ENCODE measurements at regions not wholly inside any gene's neighbourhood (a gene's known extent, or its start where the extent isn't known, plus 50 kb on each side); places are given as distances from the start of the nearest gene placed in this dataset.

DNA sequence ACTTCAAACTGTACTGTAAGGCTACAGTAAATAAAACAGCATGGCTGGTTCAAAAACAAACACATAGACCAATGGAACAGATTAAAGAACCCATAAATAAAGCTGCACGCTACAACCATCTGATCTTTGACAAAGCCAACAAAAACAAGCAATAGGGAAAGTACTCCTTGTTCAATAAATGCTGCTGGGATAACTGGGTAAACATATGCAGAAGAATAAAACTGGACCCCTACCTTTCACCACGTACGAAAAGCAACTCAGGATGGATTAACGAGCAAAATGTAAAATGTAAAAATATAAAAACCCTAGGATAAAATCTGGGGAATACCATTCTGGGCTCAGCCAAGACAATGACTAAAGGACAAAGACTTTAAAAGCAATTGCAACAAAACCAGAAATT lies 201.8 kb upstream of the PGR start:
- ChIA-PET CTCF (ENCODE audit: partially characterized antibody) (no interaction called here), POLR2A (ENCODE audit: partially characterized antibody) (no interaction called here)
- no peaks in the 10 kb centered on the region for H3K27me3 ChIP-seq (ENCODE audit: insufficient read depth, low read length)
- Mint-ChIP-seq H3K27ac (no peak overlapping the region), H3K9me3 (peaks cover 2 to 19% (median 9%) of the 10 kb centered on the region in 8 donors), H3K36me3 (no peaks in the 10 kb centered on the region), H3K4me1 (no peaks in the 10 kb centered on the region), H3K27me3 (no peaks in the 10 kb centered on the region), H3K4me3 (no peak overlapping the region)
- no peaks in the 10 kb centered on the region for H3K4me1 ChIP-seq (ENCODE audit: insufficient read depth, low read length)
- H3K9me3 ChIP-seq (ENCODE audit: control insufficient read depth in 1 of 2, low read length in 2 of 2), result peaks cover 0 to 2% of the 10 kb centered on the region in 2 donors
- no peak overlapping the region for H3K27ac ChIP-seq (ENCODE audit: low read depth, low read length)
- intact Hi-C loops (cut with micrococcal nuclease), result no loop called here
- no peak overlapping the region for H3K4me3 ChIP-seq (ENCODE audit: low read length in 2 of 2)
- H3K36me3 ChIP-seq (ENCODE audit: insufficient read depth, low read length), result no peaks in the 10 kb centered on the region
- DNase-seq, result no peak

DNA sequence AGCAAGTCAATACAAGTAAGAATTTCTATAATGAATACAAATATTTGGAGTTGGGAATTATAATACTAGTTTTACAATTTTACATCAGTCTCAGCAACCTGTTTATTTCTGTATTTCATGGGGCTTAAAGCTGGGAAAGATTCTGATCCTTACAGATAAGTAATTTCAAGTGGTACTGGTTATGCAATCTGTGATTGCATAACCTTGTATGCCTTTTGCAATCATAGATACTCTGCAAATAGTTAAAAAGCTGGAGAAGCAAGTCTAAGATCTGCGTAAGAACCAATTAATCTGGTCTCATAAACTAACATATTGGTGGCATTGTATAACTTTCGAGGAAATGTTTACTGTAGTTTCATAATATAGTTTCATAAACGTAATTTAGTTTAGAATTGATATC lies 198.3 kb upstream of the PGR start:
- ChIA-PET CTCF (ENCODE audit: partially characterized antibody) (no interaction called here), POLR2A (ENCODE audit: partially characterized antibody) (no interaction called here)
- Mint-ChIP-seq H3K4me3 (no peak overlapping the region), H3K27me3 (no peaks in the 10 kb centered on the region), H3K4me1 (no peaks in the 10 kb centered on the region), H3K36me3 (no peaks in the 10 kb centered on the region), H3K9me3 (peaks cover 2 to 15% (median 8%) of the 10 kb centered on the region in 8 donors), H3K27ac (no peak overlapping the region)
- Histone ChIP-seq H3K4me3 (ENCODE audit: low read length in 2 of 2) (no peak overlapping the region), H3K36me3 (ENCODE audit: insufficient read depth, low read length) (no peaks in the 10 kb centered on the region), H3K27me3 (ENCODE audit: insufficient read depth, low read length) (no peaks in the 10 kb centered on the region), H3K27ac (ENCODE audit: low read depth, low read length) (no peak overlapping the region), H3K9me3 (ENCODE audit: control insufficient read depth in 1 of 2, low read length in 2 of 2) (peaks cover 0 to 2% of the 10 kb centered on the region in 2 donors), H3K4me1 (ENCODE audit: insufficient read depth, low read length) (no peaks in the 10 kb centered on the region)
- intact Hi-C loops (cut with micrococcal nuclease), result no loop called here
- DNase-seq, result no peak

DNA sequence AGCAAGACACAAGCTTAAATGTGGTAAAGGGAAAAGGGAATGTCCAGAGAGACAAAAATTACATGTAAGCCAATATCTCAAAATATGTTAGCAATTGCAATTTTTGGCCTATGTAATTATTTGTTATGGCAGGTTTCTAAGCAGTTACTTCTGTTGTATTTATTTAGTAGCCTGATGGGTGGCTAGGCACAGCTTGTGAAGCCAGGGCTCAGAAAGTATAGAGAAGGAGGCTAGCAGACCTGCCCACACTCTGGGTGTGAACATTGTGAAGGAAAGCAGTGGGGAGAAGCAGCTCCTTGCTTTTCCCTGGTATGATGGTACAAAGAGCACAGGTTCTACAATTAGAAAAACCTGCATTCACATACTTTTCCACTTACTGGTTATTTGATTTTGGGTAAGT lies 196.5 kb upstream of the PGR start:
- H3K27me3 ChIP-seq (ENCODE audit: insufficient read depth, low read length), result no peaks in the 10 kb centered on the region
- H3K4me3 ChIP-seq (ENCODE audit: low read length in 2 of 2), result no peak overlapping the region
- H3K36me3 Mint-ChIP-seq, result no peaks in the 10 kb centered on the region
- POLR2A ChIA-PET (ENCODE audit: partially characterized antibody), result no interaction called here
- H3K4me1 Mint-ChIP-seq, result no peaks in the 10 kb centered on the region
- H3K9me3 Mint-ChIP-seq, result peaks cover 0 to 15% (median 7%) of the 10 kb centered on the region in 8 donors
- no peak overlapping the region for H3K4me3 Mint-ChIP-seq
- no peaks in the 10 kb centered on the region for H3K27me3 Mint-ChIP-seq
- no peak overlapping the region for H3K27ac ChIP-seq (ENCODE audit: low read depth, low read length)
- no peaks in the 10 kb centered on the region for H3K36me3 ChIP-seq (ENCODE audit: insufficient read depth, low read length)
- intact Hi-C loops (cut with micrococcal nuclease), result no loop called here
- H3K27ac Mint-ChIP-seq, result no peak overlapping the region
- no peaks in the 10 kb centered on the region for H3K9me3 ChIP-seq (ENCODE audit: control insufficient read depth in 1 of 2, low read length in 2 of 2)
- CTCF ChIA-PET (ENCODE audit: partially characterized antibody), result no interaction called here
- H3K4me1 ChIP-seq (ENCODE audit: insufficient read depth, low read length), result no peaks in the 10 kb centered on the region
- no peak for DNase-seq

DNA sequence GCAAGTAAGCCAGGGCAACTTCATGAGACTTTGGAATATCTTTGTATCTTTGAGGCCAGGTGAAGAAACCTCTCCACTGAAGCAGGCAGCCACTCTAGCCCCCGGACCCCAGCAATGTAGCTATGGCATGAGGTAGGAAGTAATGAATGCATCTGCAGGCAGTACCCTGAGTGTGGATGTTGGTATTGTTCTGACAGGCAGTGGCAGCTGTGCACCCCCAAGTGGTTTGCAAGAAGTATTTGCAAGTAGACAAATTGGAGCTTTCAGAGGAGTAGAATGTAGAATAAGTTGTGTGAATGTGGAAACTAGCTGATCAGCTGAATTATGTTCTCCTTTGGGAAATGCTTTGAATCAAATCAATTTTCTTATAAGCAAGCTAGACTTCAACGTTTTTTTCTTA lies 194.4 kb upstream of the PGR start:
- Mint-ChIP-seq H3K36me3 (no peaks in the 10 kb centered on the region), H3K27ac (no peak overlapping the region), H3K4me1 (no peaks in the 10 kb centered on the region), H3K4me3 (no peak overlapping the region), H3K27me3 (no peaks in the 10 kb centered on the region), H3K9me3 (peaks cover 0 to 16% (median 3%) of the 10 kb centered on the region in 8 donors)
- no peak for DNase-seq
- intact Hi-C loops (cut with micrococcal nuclease), result no loop called here
- H3K27me3 ChIP-seq (ENCODE audit: insufficient read depth, low read length), result no peaks in the 10 kb centered on the region
- peaks cover 0 to 6% of the 10 kb centered on the region in 2 donors for H3K9me3 ChIP-seq (ENCODE audit: control insufficient read depth in 1 of 2, low read length in 2 of 2)
- no peak overlapping the region for H3K27ac ChIP-seq (ENCODE audit: low read depth, low read length)
- H3K36me3 ChIP-seq (ENCODE audit: insufficient read depth, low read length), result no peaks in the 10 kb centered on the region
- ChIA-PET CTCF (ENCODE audit: partially characterized antibody) (no interaction called here), POLR2A (ENCODE audit: partially characterized antibody) (no interaction called here)
- H3K4me1 ChIP-seq (ENCODE audit: insufficient read depth, low read length), result no peaks in the 10 kb centered on the region
- no peak overlapping the region for H3K4me3 ChIP-seq (ENCODE audit: low read length in 2 of 2)

DNA sequence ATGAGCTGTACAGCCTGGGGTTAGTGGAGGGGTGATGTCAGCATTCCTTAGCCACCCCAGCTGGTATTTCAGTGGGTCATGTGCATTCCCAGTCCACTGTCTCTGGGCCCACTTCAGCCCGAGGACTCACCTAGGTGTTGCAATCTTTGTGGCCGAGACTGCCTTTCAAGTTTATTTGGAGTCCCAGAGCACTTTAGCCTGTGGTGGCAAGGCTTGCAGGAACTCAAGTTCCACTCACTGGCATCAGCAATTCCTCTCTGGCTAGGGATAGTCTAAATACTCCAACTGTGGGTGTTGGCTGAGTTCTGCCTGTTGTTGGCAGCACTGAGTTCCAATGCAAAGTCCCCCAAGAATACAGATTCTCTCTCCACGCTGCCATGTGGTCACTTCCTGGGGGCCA lies 191.6 kb upstream of the PGR start:
- Mint-ChIP-seq H3K4me3 (no peak overlapping the region), H3K36me3 (no peaks in the 10 kb centered on the region), H3K9me3 (peaks cover 0 to 16% (median 6%) of the 10 kb centered on the region in 8 donors), H3K27me3 (no peaks in the 10 kb centered on the region), H3K27ac (no peak overlapping the region), H3K4me1 (no peaks in the 10 kb centered on the region)
- peaks cover 0 to 6% of the 10 kb centered on the region in 2 donors for H3K9me3 ChIP-seq (ENCODE audit: control insufficient read depth in 1 of 2, low read length in 2 of 2)
- POLR2A ChIA-PET (ENCODE audit: partially characterized antibody), result no interaction called here
- intact Hi-C loops (cut with micrococcal nuclease), result no loop called here
- H3K27me3 ChIP-seq (ENCODE audit: insufficient read depth, low read length), result no peaks in the 10 kb centered on the region
- H3K36me3 ChIP-seq (ENCODE audit: insufficient read depth, low read length), result no peaks in the 10 kb centered on the region
- H3K4me1 ChIP-seq (ENCODE audit: insufficient read depth, low read length), result no peaks in the 10 kb centered on the region
- no peak overlapping the region for H3K27ac ChIP-seq (ENCODE audit: low read depth, low read length)
- no peak for DNase-seq
- CTCF ChIA-PET (ENCODE audit: partially characterized antibody), result no interaction called here
- H3K4me3 ChIP-seq (ENCODE audit: low read length in 2 of 2), result peak overlapping the region in 1 of 2 donors; percentile 4

DNA sequence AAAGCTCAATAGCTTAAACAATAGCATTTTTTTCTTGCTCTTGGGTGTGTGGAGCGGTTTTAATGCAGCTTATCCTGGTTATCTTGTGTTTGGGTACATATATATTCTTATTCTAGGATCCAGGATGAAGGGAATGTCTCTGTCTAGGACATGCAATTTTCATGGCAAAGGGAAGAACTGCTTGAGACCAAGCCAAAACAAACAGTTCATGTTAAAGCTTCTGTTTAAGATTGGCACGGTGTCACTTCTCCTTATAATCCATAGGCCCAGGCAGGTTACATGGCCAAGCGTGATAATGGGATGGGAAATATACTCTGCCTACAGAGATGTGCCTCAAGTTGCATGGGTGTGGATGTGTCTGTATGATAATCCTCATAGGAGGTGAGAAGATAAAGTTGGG lies 177.1 kb upstream of the PGR start:
- DNase-seq, result no peak
- Histone ChIP-seq H3K9me3 (ENCODE audit: control insufficient read depth in 1 of 2, low read length in 2 of 2) (no peaks in the 10 kb centered on the region), H3K27ac (ENCODE audit: low read depth, low read length) (no peak overlapping the region), H3K36me3 (ENCODE audit: insufficient read depth, low read length) (no peaks in the 10 kb centered on the region), H3K4me1 (ENCODE audit: insufficient read depth, low read length) (no peaks in the 10 kb centered on the region), H3K27me3 (ENCODE audit: insufficient read depth, low read length) (no peaks in the 10 kb centered on the region), H3K4me3 (ENCODE audit: low read length in 2 of 2) (no peak overlapping the region)
- Mint-ChIP-seq H3K9me3 (peaks cover 0 to 6% (median 3%) of the 10 kb centered on the region in 8 donors), H3K36me3 (no peaks in the 10 kb centered on the region), H3K27me3 (no peaks in the 10 kb centered on the region), H3K4me3 (no peak overlapping the region), H3K27ac (no peak overlapping the region), H3K4me1 (no peaks in the 10 kb centered on the region)
- intact Hi-C loops (cut with micrococcal nuclease), result no loop called here
- ChIA-PET POLR2A (ENCODE audit: partially characterized antibody) (no interaction called here), CTCF (ENCODE audit: partially characterized antibody) (no interaction called here)

- ChIA-PET POLR2A (ENCODE audit: partially characterized antibody) (no interaction called here), CTCF (ENCODE audit: partially characterized antibody) (no interaction called here)
- Histone ChIP-seq H3K9me3 (ENCODE audit: control insufficient read depth in 1 of 2, low read length in 2 of 2) (no peaks in the 10 kb centered on the region), H3K27ac (ENCODE audit: low read depth, low read length) (no peak overlapping the region), H3K36me3 (ENCODE audit: insufficient read depth, low read length) (no peaks in the 10 kb centered on the region), H3K4me3 (ENCODE audit: low read length in 2 of 2) (no peak overlapping the region), H3K27me3 (ENCODE audit: insufficient read depth, low read length) (no peaks in the 10 kb centered on the region), H3K4me1 (ENCODE audit: insufficient read depth, low read length) (no peaks in the 10 kb centered on the region)
- Mint-ChIP-seq H3K27ac (no peak overlapping the region), H3K36me3 (no peaks in the 10 kb centered on the region), H3K9me3 (peaks cover 0 to 5% (median 2%) of the 10 kb centered on the region in 8 donors), H3K4me3 (no peak overlapping the region), H3K4me1 (no peaks in the 10 kb centered on the region), H3K27me3 (no peaks in the 10 kb centered on the region)
- intact Hi-C loops (cut with micrococcal nuclease), result no loop called here
- DNase-seq, result no peak
Measured at GRCh38 chr11:101305496-101305895, 175.9 kb upstream of the PGR start.

- CTCF ChIA-PET (ENCODE audit: partially characterized antibody), result no interaction called here
- Histone ChIP-seq H3K4me3 (ENCODE audit: low read length in 2 of 2) (no peak overlapping the region), H3K9me3 (ENCODE audit: control insufficient read depth in 1 of 2, low read length in 2 of 2) (peaks cover 0 to 4% of the 10 kb centered on the region in 2 donors), H3K4me1 (ENCODE audit: insufficient read depth, low read length) (no peaks in the 10 kb centered on the region), H3K27ac (ENCODE audit: low read depth, low read length) (no peak overlapping the region), H3K36me3 (ENCODE audit: insufficient read depth, low read length) (no peaks in the 10 kb centered on the region), H3K27me3 (ENCODE audit: insufficient read depth, low read length) (no peaks in the 10 kb centered on the region)
- intact Hi-C loops (cut with micrococcal nuclease), result no loop called here
- DNase-seq, result no peak
- Mint-ChIP-seq H3K27ac (no peak overlapping the region), H3K4me1 (no peaks in the 10 kb centered on the region), H3K36me3 (no peaks in the 10 kb centered on the region), H3K4me3 (no peak overlapping the region), H3K9me3 (peaks cover 0 to 23% (median 5%) of the 10 kb centered on the region in 8 donors), H3K27me3 (no peaks in the 10 kb centered on the region)
- POLR2A ChIA-PET (ENCODE audit: partially characterized antibody), result no interaction called here
Measured at GRCh38 chr11:101299210-101299609, 169.6 kb upstream of the PGR start.
